GM18519 (cell line): ENCODE measurements at regions not wholly inside any gene's neighbourhood (a gene's known extent, or its start where the extent isn't known, plus 50 kb on each side); places are given as distances from the start of the nearest gene placed in this dataset.

ENCODE experiments used
- ATAC-seq: cut with Tn5 transposase; IDR thresholded peaks from one replicate; pipeline ENCODE4 v1.9.1; 2021; ENCODE audit warnings: mild to moderate bottlenecking, moderate library complexity; ENCODE audit not compliant: unreplicated experiment, low FRiP score

DNA sequence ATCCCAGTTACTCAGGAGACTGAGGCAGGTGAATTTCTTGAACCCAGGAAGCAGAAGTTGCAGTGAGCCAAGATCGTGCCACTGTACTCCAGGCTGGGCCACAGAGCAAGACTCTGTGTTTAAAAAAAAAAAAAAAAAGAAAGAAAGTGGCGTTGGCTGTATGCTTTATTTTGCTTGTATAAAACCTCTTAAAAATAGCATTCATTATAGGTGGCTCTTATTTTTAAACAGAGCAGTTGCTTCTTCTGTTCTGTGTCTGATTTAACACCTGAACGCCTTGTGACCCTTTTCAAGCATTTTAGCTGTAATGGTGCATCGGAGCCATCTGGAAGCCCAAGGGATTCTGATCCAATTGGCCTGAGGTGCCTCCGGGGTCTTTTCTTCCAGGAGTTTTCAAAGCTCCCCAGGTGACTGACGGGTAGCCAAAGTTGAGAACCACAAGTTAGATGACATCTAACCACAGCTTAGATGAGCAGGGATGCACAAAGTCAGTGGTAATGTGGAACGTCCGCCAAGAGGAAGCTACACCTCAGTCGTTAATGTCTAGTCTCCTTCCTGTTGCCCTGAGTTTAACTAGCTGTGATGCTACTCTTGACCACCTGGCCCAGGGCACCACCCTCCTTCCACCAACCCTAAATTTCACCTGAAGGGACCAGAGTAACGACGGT, 274.6 kb upstream of the KLF6 start:
- no peak for ATAC-seq

DNA sequence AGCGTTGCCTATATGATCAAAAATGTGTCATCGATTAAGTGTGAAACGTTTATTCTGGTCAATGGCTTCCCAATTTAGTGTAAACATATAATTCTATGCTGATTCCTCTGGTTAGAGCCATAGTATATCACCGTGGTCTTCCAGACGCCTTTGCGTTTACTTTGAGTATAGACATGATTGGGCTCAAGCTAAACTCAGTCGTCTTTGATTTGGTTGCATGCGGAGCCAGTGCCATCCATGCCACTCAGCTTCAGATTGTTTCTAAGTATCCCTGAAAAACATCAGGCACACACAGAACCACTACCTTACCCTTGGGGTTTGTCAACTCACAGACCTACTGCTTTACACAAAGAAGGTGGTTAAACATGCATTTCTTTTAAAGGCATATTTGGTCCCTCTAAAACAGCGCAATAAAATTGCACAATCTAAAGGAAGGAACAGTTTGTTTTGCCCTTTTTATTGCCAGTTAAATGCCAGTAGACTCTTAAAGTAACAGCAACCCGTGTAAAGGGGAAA, 273.6 kb upstream of the KLF6 start:
- ATAC-seq, result no peak

DNA sequence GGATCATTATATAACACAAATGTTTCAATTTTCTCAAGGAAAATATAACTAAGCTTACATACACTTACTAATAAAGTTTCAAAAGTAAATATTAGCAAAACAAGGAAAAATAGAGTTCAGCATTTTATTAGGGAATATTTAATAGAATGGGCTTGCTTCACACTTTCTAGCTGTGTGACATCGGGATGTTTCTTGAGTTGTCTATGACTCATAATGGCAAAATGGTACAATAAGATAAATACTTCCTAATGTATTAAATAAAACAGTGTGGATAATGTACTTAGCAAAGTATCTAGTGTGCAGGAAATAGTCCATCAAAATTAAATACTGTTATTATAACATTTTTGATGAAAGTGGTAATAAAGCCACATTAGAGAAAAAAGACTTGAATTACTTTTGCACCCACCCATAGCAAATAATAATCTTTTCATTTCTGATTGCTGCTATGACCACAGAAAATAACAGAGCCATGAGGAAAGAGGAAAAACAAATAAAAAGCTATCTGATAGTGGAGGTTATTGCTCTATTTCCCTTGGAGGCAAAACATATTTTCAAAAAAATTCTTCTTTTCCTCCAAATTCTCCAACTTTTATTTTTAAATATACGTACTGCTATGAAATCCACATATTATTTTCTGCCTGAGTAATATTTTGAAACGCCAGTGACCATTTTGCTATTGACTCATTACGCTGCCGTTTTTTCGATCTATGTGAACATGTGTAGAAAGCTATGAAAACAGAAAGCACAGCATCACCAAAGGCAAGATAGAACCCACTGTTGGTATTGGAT, 272.9 kb upstream of the KLF6 start:
- ATAC-seq, result no peak

DNA sequence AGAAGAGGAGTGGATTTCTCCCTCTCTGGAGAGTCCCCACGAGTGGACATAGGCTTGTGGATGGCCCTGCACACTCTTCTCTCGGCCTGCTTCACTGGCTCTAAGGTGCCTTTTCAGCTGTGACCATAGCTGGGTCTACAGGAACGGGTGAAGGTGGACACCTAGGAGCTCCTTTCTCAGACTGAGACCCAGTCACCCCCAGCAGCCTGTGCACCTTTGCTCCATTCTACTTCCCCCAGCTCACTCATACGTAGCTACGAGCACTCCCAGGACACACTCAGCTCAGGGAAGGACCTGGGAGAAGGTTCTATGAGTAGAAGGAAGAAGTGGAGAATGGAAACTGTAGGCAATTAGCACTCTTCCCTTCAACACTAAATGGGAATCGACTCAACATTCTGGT, 272.0 kb upstream of the KLF6 start:
- no peak for ATAC-seq

DNA sequence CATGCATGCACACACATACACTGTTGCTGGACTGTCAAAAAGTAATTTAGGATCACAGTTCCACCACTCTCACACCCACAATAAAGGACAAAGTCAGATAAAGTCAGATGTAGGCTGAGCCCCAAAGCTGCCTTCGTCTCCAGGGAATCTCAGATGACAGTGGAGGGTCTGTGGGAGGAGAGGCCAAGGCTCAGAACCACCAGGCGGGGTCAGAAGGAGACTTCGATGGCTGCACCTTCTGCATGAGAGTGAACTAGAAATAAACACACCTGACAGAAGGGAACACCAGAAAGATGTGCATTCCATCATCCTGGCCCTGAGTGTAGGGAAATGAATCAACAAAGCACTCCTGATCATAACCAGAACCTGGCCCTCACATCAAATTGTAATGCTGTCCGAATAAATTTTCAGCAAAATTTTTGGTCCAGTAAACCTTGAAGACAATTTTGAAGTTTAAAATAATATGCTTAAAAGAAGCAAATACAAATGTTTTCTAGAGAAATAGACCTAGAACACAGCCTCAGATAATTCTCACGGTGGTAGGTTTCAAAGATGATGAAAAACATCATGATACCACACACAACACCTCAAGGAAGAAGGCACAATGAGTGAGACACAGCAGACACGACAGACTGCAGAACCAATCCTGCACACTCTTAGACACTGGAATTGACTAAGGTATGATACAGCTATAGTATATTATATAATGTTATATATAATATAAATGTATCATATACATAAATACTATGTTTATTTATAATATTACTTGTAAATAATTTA, 269.8 kb upstream of the KLF6 start:
- no peak for ATAC-seq

DNA sequence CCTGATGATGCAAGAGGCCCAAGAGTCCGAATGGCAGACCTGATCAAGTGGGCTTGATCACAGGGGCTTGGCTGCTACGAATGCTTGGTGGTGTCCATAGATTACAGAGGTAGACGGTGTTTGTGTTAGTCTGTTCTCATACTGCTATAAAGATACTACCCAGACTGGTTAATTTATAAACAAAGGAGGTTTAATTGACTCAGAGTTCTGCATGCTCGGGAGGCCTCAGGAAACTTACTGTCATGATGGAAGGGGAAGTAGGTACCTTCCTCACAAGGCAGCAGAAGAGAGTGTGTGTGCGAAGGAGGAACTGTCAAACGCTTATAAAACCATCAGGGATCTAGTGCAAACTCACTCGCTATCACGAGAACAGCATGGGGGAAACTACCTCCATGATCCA, 268.9 kb upstream of the KLF6 start:
- no peak for ATAC-seq

DNA sequence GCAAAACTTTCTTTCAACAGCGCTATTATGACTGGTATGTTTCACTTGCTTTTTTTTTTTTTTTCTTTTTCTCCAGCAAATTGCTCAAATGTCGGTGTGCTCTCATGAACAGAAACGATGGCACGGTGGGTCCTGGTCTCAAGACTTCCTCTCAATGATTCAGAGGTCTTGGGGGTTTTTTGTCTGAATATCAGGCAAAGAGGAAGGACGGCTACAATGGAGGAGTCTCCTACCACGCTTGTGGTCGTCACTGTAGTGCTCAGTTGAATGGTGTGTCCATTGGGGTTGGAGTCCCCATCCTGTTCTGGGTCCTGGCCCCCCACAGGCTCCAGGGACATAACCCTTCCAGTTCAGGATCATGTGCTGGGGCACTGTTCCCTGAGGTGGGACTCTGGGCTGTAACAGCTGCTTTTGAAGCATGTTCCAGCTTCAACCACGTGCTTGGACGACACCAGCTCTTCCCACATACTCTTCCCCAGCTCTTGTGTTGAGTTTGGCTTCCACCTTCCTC, 266.7 kb upstream of the KLF6 start:
- no peak for ATAC-seq

DNA sequence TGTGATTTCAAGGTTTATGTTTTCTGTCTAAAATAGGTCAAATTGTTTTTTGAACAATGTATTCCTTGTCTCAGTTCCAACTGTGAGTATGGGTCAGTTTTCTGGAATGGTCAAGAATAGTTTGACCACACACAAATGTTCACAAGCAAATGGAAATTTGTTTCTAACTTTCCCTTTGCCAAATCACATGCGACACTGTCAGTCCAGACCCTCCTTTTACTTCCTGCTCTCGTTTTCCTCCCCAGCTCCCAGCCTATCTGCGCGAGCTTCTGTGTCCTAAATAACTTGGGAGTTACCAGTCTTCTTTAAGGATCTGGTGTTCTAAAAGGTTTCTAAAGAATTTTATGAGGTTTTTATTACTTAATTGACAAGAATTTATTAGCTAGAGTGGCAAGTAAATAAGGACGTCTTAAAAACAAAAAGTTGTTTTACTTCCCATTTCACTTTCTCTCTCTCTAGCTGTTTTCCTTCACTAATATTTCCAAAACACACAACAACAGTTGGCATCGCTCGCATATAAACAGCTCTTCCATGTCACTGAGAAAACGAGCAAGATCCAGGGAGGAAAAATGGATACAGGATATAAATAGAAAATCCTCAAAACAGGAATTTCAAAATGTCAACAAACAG, 266.1 kb upstream of the KLF6 start:
- no peak for ATAC-seq

DNA sequence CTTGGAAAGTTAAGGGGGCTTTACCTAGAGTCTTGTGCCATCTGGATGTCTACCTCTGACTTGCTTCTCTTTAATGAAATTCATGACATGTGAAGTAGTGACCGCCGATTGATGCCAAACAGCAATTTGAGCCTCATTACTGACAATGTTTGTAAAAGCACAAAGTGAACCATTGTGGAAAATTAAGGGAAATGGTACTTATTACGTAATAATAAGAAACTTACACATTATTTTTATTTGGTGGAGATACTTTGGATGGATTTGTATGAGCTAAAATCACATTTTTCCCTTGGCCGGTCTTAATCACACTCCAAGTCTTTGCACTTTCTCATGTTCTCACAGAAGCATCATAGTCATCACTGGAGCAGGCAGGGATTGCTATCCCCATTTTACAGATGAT, 265.1 kb upstream of the KLF6 start:
- ATAC-seq, result no peak

DNA sequence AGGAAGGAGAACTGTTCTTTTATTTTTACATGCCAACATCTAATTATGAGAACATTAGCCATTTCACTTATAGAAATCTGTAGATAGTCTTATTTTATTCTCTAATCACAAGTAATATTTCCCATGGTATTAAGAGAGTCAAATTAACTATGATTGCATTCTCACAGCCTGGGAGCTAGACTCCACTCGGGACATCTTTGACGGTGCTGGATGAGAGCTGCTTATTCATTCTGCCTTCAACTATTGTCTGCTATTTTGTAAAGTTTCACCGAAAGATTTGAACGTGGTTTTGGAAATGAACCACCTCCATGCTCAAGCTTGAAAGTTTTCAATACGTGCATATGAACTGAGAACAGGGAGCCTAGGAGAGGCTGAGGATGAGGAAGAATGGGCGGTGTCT, 264.3 kb upstream of the KLF6 start:
- no peak for ATAC-seq

DNA sequence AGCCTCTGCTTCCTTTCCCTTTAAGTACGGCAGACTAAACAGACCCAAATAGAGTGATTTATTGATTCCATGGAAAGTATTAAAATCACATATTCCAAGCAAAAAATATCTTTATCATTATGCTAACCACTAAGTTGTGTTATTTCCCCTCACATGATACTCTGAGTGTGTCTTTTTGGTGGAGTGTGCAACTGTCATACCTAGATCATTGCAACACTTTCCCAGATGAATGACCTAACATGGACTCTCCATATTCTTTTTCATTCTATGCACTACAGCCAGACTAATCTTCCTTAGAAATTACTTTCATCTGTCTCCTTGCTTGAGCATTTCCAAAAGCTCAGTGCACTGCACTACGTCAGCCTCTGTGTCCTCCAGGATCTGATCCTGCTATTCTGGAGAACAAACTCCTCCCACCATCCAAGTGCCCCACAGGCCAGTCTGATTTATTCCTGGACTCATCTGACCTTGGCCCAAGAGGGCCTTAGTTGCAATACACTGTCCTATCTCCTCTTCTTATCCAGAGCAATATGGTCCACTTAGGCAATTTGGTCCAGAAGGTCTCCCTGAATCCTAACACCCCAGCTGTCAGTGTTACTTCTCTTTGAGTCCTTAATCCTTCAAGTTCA, 263.3 kb upstream of the KLF6 start:
- no peak for ATAC-seq

DNA sequence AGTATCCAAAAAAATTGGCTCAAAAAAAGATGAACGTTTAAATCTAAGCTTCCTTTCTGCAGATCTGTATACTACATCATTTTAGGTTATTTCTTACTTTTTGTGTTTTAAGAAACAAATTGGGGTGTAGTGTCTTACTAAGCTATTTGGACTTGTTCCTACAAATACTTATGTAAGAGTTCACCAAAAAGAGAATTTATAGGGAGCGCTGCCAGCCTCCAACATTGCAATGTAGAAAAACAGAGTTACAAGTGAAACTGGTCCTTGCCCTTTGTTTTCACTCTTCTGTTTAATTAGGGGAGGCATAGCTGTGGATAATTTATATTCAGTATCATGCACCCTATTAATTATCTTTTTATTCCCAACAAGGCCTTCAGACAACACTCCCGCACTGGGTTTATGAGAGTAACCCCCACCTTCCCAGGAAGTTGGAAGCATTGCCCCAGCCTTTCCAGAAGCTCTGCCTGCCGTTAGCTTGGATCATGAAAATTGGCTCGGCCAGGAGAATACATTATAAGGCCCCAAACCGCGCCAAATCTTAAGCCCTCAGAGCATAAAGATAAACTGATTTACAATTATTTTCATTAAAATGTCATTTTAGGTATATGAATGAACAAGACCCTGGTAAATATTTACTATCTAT, 261.8 kb upstream of the KLF6 start:
- ATAC-seq, result no peak

DNA sequence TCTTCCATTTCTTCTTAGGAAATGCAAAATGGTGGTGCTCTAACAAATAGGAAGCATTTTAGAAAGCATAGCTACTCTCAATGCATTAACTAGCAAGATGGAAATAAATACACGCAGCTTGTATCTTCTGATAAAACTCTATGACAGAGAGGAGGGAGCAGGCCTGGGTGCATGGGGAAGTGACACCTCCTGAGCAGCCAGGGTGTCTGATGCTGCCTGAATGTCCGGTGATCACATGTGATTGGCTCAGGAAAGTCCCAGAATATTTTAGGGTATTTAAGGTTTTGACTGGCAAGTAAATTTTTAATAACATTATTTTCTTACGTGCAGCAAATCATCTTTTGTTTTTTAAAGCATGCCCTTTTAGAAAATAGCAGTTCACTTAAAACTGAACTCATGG, 261.0 kb upstream of the KLF6 start:
- ATAC-seq, result peak; percentile 59

DNA sequence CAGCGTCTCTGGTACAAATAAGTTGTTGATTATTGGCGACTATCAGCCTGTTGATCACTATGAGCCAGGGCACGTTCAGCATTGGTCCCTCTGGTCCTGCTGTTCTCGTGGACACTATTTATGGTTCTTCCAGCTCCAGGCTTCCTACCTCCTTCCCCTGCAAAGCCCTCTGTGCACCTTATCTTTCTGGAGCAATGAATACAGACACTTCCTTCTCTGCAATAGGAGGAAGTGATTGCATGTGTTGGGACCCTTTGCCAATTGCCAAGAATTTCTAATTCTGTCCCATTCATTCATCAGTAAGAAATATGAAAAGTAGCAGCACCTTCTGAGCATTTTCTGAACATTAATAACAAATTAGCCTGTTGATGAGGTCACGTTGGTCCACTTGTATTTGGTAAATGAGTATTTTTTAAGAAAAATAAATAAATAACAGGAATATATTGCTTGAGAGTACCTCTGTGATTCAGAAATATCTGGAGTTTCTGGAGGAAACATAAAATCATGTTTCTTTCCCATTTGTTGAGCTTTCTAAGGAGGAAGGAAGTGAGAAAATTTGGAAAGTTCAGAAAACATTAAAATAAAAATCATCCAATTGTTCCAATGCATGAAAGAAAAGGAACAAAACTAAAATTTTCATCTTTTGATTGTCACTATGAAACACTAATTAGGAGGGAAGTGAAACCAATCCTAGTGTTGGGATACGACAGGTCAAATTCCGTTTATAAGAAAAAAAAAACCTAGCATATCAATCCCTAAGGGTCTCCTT, 259.1 kb upstream of the KLF6 start:
- ATAC-seq, result no peak

DNA sequence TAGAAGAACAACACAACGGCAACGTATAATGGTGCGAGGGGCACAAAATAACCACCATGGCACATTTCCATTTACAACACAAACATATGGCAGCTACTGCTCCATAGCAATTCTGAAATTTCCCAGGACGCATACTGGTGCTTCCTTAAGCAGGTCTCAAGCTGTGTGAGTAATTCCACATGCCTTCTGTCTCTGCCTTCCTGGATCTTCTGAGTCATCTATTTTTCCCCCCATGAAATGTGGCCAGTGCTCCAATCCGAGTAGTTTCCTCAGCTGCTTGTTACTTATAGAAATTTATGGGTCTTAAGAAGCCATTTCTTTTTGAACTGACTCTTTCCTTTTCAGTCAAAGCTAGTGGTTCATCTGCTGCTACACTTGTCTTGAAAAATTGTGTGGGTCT, 256.6 kb upstream of the KLF6 start:
- no peak for ATAC-seq

DNA sequence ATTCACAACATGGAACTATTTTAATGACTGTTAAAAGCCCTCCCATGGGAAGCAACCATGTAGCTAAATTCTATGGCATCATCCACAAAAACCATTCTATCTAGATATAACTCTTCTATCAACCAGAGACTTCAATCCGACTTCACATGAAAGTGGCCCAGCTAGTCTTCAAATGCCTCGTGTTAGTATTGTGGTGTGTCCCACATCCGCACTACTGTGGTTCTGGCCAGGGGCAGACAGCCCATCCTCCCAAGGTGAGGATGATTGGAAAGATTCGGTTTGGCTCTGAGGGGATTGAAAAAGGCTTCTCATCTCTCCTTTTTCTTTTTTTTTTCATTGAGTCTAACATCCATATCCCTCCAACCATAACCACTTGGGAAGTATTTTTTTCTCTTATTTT, 253.0 kb upstream of the KLF6 start:
- ATAC-seq, result no peak

DNA sequence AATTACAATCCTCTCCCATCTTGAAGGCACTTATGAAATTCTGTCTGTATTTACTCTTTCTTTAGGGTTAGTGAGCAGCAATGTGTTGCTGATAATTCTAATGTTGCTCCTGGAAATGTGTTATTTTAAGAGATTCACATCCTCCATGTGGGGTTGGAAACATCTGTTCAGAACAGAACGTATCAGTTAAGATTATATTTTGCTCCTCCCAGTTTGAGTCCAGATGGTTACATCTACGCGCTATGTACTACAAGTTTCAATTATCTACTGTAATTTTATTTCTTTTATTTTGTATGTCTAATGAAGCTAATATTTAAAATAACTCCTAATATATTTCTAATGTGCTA, 250.6 kb upstream of the KLF6 start:
- ATAC-seq, result no peak

DNA sequence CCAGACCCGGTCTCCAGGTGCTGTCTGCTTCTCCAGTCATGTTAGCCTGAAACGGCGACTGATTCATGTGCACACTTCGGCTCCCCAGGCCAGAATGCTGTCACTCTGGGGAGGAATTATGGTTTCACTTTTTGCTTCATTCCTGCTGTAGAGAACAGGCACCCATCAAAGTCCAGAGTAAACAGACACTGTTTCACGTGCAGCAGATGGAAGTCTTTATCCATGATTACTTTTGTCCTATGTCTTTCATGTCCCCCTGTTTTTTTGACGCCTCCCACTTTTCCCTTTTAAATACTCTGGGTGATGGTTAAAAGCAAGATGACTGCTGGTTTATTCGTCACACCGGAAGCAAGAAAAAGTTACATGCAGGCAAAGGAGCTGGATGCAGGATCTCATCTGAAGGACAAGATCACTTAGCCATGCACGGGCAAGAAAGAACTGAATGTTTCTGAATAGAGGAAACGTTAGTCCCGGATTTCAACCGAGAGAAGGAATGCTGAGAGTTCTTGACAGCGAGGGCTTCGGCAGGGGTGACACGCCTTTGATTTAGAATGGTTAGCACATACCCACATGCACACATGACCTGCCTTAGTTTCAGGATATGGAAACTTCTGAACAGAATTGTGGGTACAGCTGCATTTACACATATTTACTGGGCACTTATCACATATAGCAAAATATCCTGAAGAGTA, 250.0 kb upstream of the KLF6 start:
- ATAC-seq, result no peak
